NCI-H2029 (cell line): ENCODE measurements at regions not wholly inside any gene's neighbourhood (a gene's known extent, or its start where the extent isn't known, plus 50 kb on each side); places are given as distances from the start of the nearest gene placed in this dataset.

ENCODE experiments used
- DNase-seq: peaks from one replicate; lab custom pipeline; 2025; lab: John Stamatoyannopoulos, UW

- no peak for DNase-seq
Observed at GRCh38 chr10:4527281-4527970, 298.6 kb upstream of the AKR1E2 start.

- no peak for DNase-seq
Observed at GRCh38 chr10:4526311-4526731, 299.7 kb upstream of the AKR1E2 start.

- no peak for DNase-seq
Observed at GRCh38 chr10:4525103-4525502, 300.9 kb upstream of the AKR1E2 start.

GRCh38 chr10:4522296-4523000 is 303.6 kb upstream of the AKR1E2 start:
- DNase-seq, result no peak

DNA sequence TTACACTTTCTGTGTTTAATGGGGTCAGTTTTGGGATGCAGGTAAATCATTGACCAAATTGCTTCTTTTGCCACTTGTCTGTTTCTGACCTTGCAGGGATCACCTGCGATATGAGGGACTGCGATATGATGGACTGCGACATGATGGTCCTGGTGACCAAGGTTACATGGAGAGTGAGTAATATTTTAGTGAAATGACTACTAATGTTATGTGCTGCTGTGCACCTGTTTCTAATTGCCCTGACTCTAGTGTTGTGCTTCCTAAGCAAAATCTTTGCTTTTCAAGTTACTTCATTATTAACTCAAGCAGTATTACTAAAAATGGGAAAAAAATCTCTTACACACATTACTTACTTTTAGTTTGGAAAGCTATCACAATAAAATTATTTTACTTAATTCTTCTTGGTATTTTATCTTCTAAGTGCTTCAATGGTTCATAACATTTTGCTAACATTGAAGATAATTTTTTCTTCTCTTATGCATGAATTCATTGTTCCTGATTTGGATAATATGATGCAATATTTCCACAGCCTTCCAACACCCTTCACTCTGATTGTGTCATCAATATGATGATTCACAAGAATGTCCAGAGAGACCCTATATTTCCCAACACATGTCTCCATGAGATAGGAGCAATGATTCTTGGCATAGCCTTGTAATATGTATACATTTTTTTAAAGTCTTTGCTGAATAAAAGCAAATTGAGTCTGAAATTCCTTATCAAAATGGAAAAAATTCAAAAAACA is 306.2 kb upstream of the AKR1E2 start:
- DNase-seq, result no peak

DNA sequence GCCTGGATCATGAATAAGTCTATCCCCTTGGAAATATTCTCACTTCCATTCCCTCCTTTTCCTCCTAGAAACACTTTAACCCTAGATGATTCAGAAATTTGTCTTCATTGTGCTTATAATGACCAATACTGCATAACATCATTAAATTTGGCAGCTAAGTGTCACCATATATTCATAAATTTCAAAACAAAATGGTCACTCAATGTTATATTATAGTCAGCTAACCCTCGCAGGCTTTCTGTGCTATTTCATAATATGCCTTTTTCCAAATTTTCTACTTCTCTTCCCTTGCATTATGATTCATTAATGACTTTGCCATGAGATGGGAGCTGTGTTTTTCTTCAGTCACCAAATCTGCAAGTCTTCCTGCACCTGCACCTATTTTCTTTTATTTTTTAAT is 308.3 kb upstream of the AKR1E2 start:
- no peak for DNase-seq

DNA sequence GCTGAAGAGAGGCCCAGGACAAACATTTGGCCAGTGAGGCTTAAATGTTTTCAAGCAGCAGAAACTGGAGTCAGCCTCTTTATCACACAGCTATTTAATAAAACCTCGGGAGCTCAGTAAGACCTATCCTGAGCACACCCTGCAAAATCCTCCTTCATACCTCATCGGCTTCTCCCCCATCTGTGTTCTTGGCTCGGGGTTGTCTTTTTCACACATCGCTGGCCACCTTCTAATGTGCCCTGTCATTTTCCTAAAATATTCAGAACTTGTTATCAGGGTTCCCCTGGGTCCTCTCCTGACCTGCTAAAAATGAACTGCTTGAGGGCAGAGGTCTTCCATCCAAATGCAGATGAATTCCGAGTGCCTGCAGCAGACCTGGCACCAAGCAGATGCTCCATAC is 310.3 kb upstream of the AKR1E2 start:
- no peak for DNase-seq

DNA sequence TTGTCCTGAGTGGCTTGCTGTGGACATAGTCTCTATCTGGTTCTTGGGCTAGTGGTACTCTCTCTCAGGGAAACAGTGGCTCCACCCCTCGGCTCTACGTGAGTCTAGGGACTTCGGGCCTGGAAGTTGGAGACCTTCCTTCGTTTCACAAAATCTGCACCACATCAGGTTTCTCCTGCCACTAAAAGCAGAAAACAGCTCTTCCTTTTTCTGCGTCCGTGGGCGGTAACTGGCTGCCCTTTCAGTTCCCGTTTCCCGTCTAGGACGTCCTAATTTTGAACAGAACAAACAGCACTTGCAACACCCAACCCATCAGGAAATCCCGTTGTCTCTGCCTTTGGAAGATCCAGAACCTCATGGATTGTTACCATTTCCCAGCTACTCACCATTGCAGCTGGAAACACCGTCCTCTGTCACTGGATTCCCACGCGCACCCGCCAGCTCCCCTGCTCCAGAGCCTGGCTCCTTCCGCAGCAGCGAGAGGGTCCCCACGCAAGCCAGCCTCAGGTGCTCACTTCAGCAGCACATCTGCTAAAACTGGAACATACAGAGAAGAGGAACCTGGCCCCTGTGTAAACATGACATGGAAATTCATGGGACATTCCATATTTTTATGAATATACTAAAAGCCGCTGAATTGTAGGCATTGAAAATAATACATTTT is 311.4 kb upstream of the AKR1E2 start:
- no peak for DNase-seq

DNA sequence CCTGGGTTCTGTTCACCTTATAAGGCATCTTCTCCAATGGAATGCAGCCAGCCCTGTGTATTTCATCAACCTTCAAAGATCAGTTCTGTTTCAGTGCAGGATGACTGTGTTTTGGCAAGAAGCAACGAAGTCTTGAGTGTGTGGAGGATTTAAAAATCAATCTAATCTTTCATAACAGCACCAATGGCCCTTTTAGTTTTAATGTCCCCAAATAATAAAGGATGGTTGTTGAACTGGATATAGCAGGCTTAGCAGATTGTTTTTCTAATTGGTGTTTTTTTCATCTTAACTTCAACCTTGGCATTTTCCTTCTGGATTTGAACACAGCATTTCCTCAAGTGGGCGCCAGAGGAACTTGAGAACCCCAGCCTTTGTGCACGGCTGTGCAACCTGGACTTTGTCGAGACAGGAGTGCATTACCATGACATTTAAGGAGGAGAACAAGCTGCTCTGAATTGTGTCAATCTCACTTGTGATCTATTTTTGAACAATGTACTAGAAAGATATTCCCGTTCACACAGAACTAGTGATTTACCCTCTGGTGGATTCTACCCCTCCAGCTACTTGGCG is 313.3 kb upstream of the AKR1E2 start:
- DNase-seq, result no peak

DNA sequence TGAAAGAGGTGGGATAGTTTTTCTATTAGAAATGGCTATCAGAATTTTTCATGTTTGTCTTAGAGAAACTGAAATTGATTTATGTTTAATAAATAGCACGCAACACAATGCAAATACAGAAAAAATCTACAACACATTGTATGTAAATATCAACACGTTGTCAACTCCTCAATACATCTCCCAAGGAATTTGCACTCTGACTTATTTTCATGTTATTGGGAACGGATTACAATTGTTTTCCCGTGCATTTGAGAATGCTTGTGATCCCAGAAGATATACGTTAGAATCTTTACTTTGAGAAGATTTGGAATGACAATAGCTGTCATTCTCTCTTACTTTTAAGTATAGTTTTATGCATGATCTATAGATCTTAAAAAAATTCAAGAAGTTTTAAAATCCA is 313.8 kb upstream of the AKR1E2 start:
- no peak for DNase-seq

- DNase-seq, result no peak
Observed at GRCh38 chr10:4511509-4511908, 314.5 kb upstream of the AKR1E2 start.

- DNase-seq, result no peak
Observed at GRCh38 chr10:4509405-4509804, 316.6 kb upstream of the AKR1E2 start.

- DNase-seq, result no peak
Observed at GRCh38 chr10:4506095-4506494, 319.9 kb upstream of the AKR1E2 start.

DNA sequence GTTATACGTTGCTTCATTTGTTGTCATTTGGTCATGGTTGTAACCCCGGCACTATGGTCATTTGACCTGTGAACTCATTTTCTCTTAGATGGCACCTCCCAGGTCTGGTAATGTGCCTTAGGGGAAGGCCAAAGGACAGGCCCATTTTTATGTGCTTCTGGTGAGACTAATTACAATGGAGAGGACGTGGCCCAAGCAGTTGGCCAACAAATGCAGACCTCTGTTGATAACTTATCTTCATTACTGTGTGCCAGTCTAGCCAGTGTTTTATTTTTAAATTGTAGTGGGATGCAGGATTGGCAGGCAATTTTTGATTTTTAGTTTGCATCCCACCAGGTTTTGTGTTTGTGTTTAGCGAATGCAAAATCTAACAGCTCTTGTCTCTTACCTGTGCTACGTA is 321.5 kb upstream of the AKR1E2 start:
- DNase-seq, result no peak

DNA sequence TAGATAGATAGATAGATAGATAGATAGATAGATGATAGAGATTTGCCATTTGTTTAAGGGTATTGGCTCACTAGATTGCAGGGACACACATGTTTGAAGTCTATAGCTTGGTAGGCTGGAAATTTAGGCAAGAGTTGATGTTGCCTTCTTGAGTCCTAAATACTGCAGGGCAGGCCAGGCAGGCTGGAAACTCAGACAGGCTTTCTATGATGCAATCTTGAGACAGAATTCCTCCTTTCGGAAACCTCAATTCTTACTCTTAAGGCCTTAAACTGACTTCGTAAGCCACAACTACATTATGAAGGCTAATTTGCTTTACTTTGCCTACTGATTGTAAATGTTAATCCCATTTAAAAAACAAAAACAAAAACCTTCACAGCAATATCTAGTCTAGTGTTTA is 322.9 kb upstream of the AKR1E2 start:
- DNase-seq, result no peak

GRCh38 chr10:4501306-4501705 is 324.7 kb upstream of the AKR1E2 start:
- no peak for DNase-seq

DNA sequence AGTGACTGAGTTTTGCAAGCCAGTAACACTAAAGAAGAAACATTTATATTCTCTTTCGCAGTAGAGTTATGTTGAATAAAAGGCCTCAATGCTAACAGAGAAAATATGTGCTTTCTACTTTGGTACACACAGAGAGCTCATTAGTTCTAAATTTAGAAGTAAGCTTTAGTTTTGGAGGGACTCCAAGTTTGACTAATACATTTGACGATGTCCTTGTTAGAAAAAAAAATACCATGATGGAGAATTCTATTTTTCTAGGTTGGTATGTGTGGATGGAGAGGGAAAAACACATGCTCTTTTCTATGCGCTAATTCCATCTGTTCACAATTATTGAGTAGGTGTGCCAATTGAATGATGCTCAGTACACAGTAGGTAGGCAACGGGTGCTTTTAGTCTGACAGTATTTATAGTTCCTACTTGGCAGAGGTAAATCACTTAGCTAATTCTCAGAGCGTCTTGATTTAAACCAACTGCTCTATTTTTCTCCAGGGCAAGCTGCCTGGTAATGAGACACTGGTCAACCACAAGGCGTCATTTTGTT is 327.2 kb upstream of the AKR1E2 start:
- DNase-seq, result no peak

- no peak for DNase-seq
Observed at GRCh38 chr10:4494551-4494950, 331.5 kb upstream of the AKR1E2 start.

- DNase-seq, result no peak
Observed at GRCh38 chr10:4492202-4492601, 333.8 kb upstream of the AKR1E2 start.

DNA sequence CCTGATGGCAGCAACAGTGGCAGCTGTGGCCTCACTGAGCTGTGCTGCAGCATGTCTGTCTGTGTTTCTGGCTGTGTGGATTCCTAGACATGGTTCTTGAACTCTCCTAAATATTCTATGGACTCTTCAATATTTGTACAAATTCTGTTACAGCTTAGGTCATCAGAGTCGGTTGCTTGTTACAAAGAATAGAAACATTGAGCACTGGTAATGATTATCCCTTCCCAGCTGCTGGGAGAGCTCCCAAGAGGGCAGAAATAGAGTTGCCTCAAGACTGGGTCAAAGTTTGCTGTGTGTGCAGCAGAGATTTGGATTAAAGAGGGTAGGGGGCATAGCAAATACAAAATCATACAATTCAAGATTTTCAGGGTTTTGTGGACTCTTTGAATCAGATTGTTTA is 337.1 kb upstream of the AKR1E2 start:
- no peak for DNase-seq

GRCh38 chr10:4485636-4486035 is 340.4 kb upstream of the AKR1E2 start:
- no peak for DNase-seq

GRCh38 chr10:4483811-4484210 is 342.2 kb upstream of the AKR1E2 start:
- no peak for DNase-seq
